Nephron progenitor cell (in vitro differentiated cells): ENCODE measurements at regions not wholly inside any gene's neighbourhood (a gene's known extent, or its start where the extent isn't known, plus 50 kb on each side); places are given as distances from the start of the nearest gene placed in this dataset.

Source experiments
- DNase-seq: peaks from one replicate; pipeline ENCODE4 v3.0.0; 2021
- H3K27ac Mint-ChIP-seq: 2 replicates; pipeline ENCODE4 v1.8.0; 2021; ENCODE audit warnings: mild to moderate bottlenecking, moderate library complexity, mixed read lengths
- H3K27me3 Mint-ChIP-seq: 2 replicates; pipeline ENCODE4 v1.8.0; 2021; ENCODE audit warnings: mild to moderate bottlenecking, low read depth, mixed read lengths; ENCODE audit not compliant: poor library complexity
- H3K36me3 Mint-ChIP-seq: 2 replicates; pipeline ENCODE4 v1.8.0; 2021; ENCODE audit warnings: low read depth, mixed read lengths
- H3K4me1 Mint-ChIP-seq: 2 replicates; pipeline ENCODE4 v1.8.0; 2021; ENCODE audit warnings: mixed read lengths
- H3K4me3 Mint-ChIP-seq: 2 replicates; pipeline ENCODE4 v1.8.0; 2021; ENCODE audit warnings: mild to moderate bottlenecking, moderate library complexity, mixed read lengths
- H3K9me3 Mint-ChIP-seq: 2 replicates; pipeline ENCODE4 v1.8.0; 2021; ENCODE audit warnings: mild to moderate bottlenecking, moderate library complexity, mixed read lengths
- CTCF ChIP-seq: fragments of 200-600 bp; sonication (generic); IDR thresholded peaks from 2 replicates; pipeline ENCODE4 v1.5.0; 2021; ENCODE audit warnings: antibody characterized with exemption

- no peak for TF ChIP-seq CTCF
- no peak overlapping the region for H3K4me3 Mint-ChIP-seq
- H3K9me3 Mint-ChIP-seq: no peaks in the 10 kb centered on the region
- no peak for DNase-seq
- H3K4me1 Mint-ChIP-seq: peaks cover 14% of the 10 kb centered on the region
- no peaks in the 10 kb centered on the region for H3K36me3 Mint-ChIP-seq
- H3K27ac Mint-ChIP-seq: no peak overlapping the region
- peaks cover 2% of the 10 kb centered on the region for H3K27me3 Mint-ChIP-seq
Measured at GRCh38 chr14:51318813-51319597, 79.0 kb downstream of the TMX1 start.

DNA sequence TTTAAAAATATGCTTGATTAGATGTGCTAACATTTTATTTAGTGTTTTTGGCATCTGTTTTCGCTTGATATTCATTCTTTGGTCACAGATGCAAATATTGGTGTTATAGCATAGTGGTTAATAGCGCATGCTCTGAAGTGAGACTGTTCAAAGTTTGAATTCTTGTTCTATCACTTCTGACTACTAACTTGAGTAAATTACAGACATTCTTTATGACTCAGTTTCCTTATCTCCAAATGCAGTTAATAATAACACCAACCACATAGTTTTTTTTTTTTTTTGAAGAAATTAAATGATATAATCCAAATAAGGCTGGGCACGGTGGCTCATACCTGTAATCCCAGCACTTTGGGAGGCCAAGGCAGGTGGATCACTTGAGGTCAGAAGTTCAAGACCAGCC lies 81.0 kb downstream of the TMX1 start:
- Mint-ChIP-seq H3K4me3 (no peak overlapping the region), H3K27ac (no peak overlapping the region), H3K4me1 (peaks cover 14% of the 10 kb centered on the region), H3K36me3 (no peaks in the 10 kb centered on the region), H3K9me3 (no peaks in the 10 kb centered on the region), H3K27me3 (peaks cover 11% of the 10 kb centered on the region)
- DNase-seq: no peak
- no peak for TF ChIP-seq CTCF

- no peak for TF ChIP-seq CTCF
- no peak for DNase-seq
- Mint-ChIP-seq H3K9me3 (no peaks in the 10 kb centered on the region), H3K36me3 (no peaks in the 10 kb centered on the region), H3K4me1 (peaks cover 30% of the 10 kb centered on the region), H3K27ac (no peak overlapping the region), H3K27me3 (peaks cover 11% of the 10 kb centered on the region), H3K4me3 (no peak overlapping the region)
Measured at GRCh38 chr14:51323492-51323891, 83.4 kb downstream of the TMX1 start.

- no peak overlapping the region for H3K4me3 Mint-ChIP-seq
- peaks cover 38% of the 10 kb centered on the region for H3K4me1 Mint-ChIP-seq
- H3K27me3 Mint-ChIP-seq: peaks cover 8% of the 10 kb centered on the region
- no peak for TF ChIP-seq CTCF
- DNase-seq: no peak
- H3K9me3 Mint-ChIP-seq: no peaks in the 10 kb centered on the region
- H3K27ac Mint-ChIP-seq: peak overlapping the region; percentile 0
- no peaks in the 10 kb centered on the region for H3K36me3 Mint-ChIP-seq
Measured at GRCh38 chr14:51327376-51327775, 87.3 kb downstream of the TMX1 start.

GRCh38 chr14:51328064-51328771 lies 88.2 kb downstream of the TMX1 start:
- Mint-ChIP-seq H3K36me3 (no peaks in the 10 kb centered on the region), H3K9me3 (no peaks in the 10 kb centered on the region), H3K27ac (peak overlapping the region; percentile 14), H3K27me3 (peaks cover 8% of the 10 kb centered on the region), H3K4me1 (peaks cover 38% of the 10 kb centered on the region), H3K4me3 (no peak overlapping the region)
- TF ChIP-seq CTCF: no peak
- DNase-seq: no peak
